NCI-H2081 treated with DMSO at 0.1 percent for 48 hours (cell line): ENCODE measurements at regions not wholly inside any gene's neighbourhood (a gene's known extent, or its start where the extent isn't known, plus 50 kb on each side); places are given as distances from the start of the nearest gene placed in this dataset.
"Not testable (repeated sequence)": the region's sequence is repeated elsewhere in the genome, so short reads cannot be mapped to it uniquely, and the experiment has no call there.

Experiments used
- DNase-seq: peaks from one replicate; lab custom pipeline; 2025; lab: John Stamatoyannopoulos, UW

- DNase-seq = no peak
Measured at GRCh38 chr3:81186412-81186811, 575.0 kb downstream of the GBE1 start.

- DNase-seq = not testable (repeated sequence)
Measured at GRCh38 chr3:81182086-81182875, 579.2 kb downstream of the GBE1 start.

- DNase-seq = no peak
Measured at GRCh38 chr3:81173514-81173913, 587.9 kb downstream of the GBE1 start.

- no peak for DNase-seq
Measured at GRCh38 chr3:81170298-81170697, 591.1 kb downstream of the GBE1 start.

- no peak for DNase-seq
Measured at GRCh38 chr3:81164806-81165205, 596.6 kb downstream of the GBE1 start.

GRCh38 chr3:81161851-81162250 is 599.6 kb downstream of the GBE1 start:
- no peak for DNase-seq

- DNase-seq = no peak
Measured at GRCh38 chr3:81161100-81161499, 600.3 kb downstream of the GBE1 start.

- DNase-seq = no peak
Measured at GRCh38 chr3:81154611-81155143, 606.8 kb downstream of the GBE1 start.

- DNase-seq = no peak
Measured at GRCh38 chr3:81152156-81152555, 609.3 kb downstream of the GBE1 start.

- no peak for DNase-seq
Measured at GRCh38 chr3:81132995-81133394, 628.5 kb downstream of the GBE1 start.

GRCh38 chr3:81105789-81106488 is 655.5 kb downstream of the GBE1 start:
- no peak for DNase-seq

GRCh38 chr3:81105206-81105605 is 656.2 kb downstream of the GBE1 start:
- DNase-seq = no peak

GRCh38 chr3:81097889-81098288 is 663.6 kb downstream of the GBE1 start:
- DNase-seq = no peak

- no peak for DNase-seq
Measured at GRCh38 chr3:81095956-81096355, 665.5 kb downstream of the GBE1 start.

- no peak for DNase-seq
Measured at GRCh38 chr3:81094986-81095385, 666.5 kb downstream of the GBE1 start.

GRCh38 chr3:81087607-81088006 is 673.8 kb downstream of the GBE1 start:
- DNase-seq = no peak

GRCh38 chr3:81086348-81086747 is 675.1 kb downstream of the GBE1 start:
- DNase-seq = no peak

- no peak for DNase-seq
Measured at GRCh38 chr3:81080608-81081007, 680.8 kb downstream of the GBE1 start.

- no peak for DNase-seq
Measured at GRCh38 chr3:81072591-81072990, 688.9 kb downstream of the GBE1 start.

- no peak for DNase-seq
Measured at GRCh38 chr3:81068546-81068945, 692.9 kb downstream of the GBE1 start.

- DNase-seq = no peak
Measured at GRCh38 chr3:81063896-81064295, 697.5 kb downstream of the GBE1 start.

GRCh38 chr3:81051133-81051532 is 710.3 kb downstream of the GBE1 start:
- DNase-seq = not testable (repeated sequence)

GRCh38 chr3:81048058-81048665 is 713.3 kb downstream of the GBE1 start:
- DNase-seq = no peak
